ENCODE measurements at regions not wholly inside any gene's neighbourhood (a gene's known extent, or its start where the extent isn't known, plus 50 kb on each side); places are given as distances from the start of the nearest gene placed in this dataset.

- TF ChIP-seq, protein P1, sequence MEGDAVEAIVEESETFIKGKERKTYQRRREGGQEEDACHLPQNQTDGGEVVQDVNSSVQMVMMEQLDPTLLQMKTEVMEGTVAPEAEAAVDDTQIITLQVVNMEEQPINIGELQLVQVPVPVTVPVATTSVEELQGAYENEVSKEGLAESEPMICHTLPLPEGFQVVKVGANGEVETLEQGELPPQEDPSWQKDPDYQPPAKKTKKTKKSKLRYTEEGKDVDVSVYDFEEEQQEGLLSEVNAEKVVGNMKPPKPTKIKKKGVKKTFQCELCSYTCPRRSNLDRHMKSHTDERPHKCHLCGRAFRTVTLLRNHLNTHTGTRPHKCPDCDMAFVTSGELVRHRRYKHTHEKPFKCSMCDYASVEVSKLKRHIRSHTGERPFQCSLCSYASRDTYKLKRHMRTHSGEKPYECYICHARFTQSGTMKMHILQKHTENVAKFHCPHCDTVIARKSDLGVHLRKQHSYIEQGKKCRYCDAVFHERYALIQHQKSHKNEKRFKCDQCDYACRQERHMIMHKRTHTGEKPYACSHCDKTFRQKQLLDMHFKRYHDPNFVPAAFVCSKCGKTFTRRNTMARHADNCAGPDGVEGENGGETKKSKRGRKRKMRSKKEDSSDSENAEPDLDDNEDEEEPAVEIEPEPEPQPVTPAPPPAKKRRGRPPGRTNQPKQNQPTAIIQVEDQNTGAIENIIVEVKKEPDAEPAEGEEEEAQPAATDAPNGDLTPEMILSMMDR (IDR thresholded peaks at IDR 0.05) = no peak
- no peak for TF ChIP-seq EZH2 (IDR thresholded peaks at IDR 0.05; ENCODE audit: borderline replicate concordance, insufficient read depth, low read depth, low read length, poor library complexity, severe bottlenecking)
Observed at GRCh38 chr6:133131621-133132465, 109.3 kb upstream of the EYA4 start.
